Activated naive CD4-positive, alpha-beta T cell treated with anti-CD3 and anti-CD28 coated beads, Interleukin-2, amount 50 U/mL, for 24 hours (primary cell): ENCODE measurements at regions not wholly inside any gene's neighbourhood (a gene's known extent, or its start where the extent isn't known, plus 50 kb on each side); places are given as distances from the start of the nearest gene placed in this dataset.

Experiments
- H3K27ac Mint-ChIP-seq: one replicate; pipeline ENCODE4 v1.8.0; 2021; ENCODE audit warnings: mild to moderate bottlenecking, mixed read lengths
- H3K27me3 Mint-ChIP-seq: one replicate; pipeline ENCODE4 v1.8.0; 2021; ENCODE audit warnings: mixed read lengths
- H3K36me3 Mint-ChIP-seq: one replicate; pipeline ENCODE4 v1.8.0; 2021; ENCODE audit warnings: mixed read lengths
- H3K4me1 Mint-ChIP-seq: one replicate; pipeline ENCODE4 v1.8.0; 2021; ENCODE audit warnings: mixed read lengths
- H3K4me3 Mint-ChIP-seq: one replicate; pipeline ENCODE4 v1.8.0; 2021; ENCODE audit warnings: mild to moderate bottlenecking, mixed read lengths
- H3K9me3 Mint-ChIP-seq: one replicate; pipeline ENCODE4 v1.8.0; 2021; ENCODE audit warnings: mixed read lengths

DNA sequence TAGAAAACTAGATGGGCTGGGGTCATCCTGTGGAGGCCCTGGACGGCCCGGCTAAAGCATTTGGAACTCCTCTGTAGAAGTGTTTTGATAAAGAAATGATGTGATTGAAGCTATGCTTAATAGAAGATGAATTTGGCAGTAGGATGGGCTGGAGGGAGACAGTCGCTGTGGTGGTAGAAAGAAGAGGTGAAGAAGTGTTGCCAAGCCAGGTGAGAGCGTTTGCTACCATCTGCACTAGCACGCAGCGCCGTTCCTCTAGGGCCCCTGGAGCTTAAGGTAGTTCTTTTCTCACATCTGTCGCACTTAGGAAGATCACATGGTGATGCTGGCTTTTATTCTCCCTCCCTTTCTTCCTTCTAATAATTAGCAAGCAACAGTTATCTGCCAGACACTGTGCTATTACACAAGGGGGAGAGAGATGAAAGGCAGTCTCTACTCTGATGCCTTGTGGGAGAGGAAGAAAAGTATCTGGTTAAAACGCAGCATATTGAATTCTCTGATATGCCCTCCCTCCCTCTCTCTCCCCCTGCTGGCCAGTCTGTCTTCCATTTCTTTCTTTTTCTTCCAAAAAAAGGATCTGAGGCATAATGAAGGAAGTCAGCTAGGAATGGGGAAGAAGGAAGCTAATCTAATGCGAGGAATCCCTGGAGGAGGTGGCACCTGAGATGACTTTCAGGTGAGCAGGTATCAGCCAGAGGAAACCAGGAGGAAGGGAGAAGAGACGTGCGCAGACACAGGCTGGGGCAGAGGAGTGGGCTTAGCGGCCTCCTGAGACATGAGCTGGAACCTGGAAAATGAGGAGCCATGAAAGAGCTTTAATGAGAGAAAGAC is 162.3 kb upstream of the KLF14 start:
- Mint-ChIP-seq H3K36me3 (peaks cover 40% of the 10 kb centered on the region), H3K27ac (peak overlapping the region; percentile 83), H3K9me3 (no peaks in the 10 kb centered on the region), H3K4me3 (peak overlapping the region; percentile 71), H3K27me3 (no peaks in the 10 kb centered on the region), H3K4me1 (peaks cover 80% of the 10 kb centered on the region)

DNA sequence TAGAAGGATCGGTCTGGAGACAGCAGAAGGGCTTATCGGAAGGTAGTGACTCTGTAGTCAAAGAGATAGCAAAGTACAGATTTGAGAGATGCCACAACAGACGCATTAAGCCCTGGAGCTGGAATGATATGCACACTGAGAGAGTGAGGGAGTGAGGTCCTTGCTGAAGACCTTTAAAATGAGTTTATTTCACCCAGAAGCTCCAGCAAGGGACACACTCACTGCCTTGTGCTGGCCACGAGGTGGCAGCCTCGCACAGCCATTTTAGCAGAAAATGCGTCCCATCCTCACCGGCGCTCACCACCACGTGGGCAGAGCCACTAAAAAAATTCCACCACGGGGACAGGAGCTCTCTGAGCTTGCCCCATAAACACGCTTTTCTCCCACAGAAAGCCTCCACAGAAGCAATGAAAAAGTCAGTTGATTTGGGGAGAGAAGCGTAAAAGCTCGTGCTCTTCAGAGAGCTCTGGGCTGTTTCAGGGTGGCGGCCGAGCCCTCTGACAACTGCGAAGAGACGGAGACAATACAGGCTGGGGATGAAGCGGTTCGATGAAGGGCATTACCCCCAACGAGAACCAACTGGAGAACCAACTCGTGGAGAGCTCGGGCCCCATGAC is 163.0 kb upstream of the KLF14 start:
- Mint-ChIP-seq H3K36me3 (peaks cover 41% of the 10 kb centered on the region), H3K4me1 (peaks cover 88% of the 10 kb centered on the region), H3K4me3 (peak overlapping the region; percentile 71)

DNA sequence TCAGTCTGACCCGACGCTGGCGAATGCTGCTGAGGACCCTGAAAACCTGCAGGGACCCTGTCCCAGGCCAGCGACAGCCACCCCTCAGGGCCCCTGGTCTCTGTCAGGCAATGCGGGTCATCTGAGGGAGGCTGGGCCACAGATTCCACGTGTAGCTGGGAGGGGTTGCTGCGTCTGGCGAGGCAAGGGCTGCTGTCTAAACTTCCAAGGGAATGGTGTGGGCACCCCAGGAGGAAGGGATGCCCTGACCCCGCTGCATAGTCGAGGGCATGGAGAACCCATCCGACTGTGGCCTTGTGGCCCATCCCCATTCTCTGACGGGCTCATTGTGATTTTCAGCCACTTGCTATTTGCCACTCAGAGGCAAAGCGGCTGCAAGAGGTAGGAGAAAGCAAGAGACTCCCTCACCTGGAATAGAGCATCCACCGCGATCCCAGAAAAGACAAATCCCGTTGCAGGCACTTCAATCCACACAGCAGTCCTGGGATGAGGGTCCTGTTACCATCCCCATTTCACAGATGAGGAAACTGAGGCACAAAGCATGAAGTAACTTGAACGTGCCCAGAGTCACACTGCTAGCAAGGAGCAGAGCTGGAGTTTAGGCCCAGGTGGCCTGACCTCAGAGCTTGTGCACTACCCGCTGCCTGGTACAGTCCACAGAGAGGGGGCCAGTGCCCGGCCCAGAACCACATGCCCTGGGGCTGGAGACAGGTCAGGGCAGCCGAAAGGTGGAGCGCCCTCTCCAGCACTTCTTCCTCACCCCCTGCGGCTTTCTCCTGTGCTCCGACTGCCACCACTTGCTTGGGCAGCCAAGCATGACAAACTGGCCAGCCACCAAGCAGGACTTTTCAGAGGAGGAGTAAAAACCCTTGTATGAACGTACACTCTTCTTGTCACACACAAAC is 163.8 kb upstream of the KLF14 start:
- Mint-ChIP-seq H3K9me3 (no peaks in the 10 kb centered on the region), H3K4me3 (peak overlapping the region; percentile 71), H3K4me1 (peaks cover 90% of the 10 kb centered on the region), H3K27ac (peak overlapping the region; percentile 86), H3K27me3 (no peaks in the 10 kb centered on the region), H3K36me3 (peaks cover 41% of the 10 kb centered on the region)

More for the DNA sequence above, 163.0 kb upstream of the KLF14 start:
- Mint-ChIP-seq H3K27ac (peak overlapping the region; percentile 83), H3K27me3 (no peaks in the 10 kb centered on the region), H3K9me3 (no peaks in the 10 kb centered on the region)

DNA sequence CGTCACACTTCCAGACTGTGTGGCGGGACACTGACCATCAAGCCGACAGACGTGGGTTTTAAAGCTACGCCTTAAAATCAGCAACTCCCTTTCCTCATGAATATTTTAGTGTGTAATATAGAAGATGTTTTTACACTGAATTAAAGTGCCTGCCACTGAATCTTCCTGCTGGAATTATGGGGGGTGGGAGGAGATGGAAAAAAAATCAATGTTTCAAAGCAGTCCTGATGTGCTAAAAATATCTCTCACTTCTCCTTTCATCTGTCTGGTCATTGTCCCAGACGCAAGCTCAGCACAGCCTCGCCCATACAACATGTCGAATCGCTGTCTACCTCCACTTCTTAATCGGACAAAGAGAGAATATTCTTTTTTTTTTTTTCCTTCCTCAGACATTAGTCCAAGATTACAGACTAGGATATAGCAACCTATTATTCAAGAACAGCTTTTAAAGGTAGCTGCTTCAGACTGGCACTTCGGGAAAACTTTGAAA is 165.1 kb upstream of the KLF14 start:
- Mint-ChIP-seq H3K4me3 (no peak overlapping the region), H3K27me3 (no peaks in the 10 kb centered on the region)

DNA sequence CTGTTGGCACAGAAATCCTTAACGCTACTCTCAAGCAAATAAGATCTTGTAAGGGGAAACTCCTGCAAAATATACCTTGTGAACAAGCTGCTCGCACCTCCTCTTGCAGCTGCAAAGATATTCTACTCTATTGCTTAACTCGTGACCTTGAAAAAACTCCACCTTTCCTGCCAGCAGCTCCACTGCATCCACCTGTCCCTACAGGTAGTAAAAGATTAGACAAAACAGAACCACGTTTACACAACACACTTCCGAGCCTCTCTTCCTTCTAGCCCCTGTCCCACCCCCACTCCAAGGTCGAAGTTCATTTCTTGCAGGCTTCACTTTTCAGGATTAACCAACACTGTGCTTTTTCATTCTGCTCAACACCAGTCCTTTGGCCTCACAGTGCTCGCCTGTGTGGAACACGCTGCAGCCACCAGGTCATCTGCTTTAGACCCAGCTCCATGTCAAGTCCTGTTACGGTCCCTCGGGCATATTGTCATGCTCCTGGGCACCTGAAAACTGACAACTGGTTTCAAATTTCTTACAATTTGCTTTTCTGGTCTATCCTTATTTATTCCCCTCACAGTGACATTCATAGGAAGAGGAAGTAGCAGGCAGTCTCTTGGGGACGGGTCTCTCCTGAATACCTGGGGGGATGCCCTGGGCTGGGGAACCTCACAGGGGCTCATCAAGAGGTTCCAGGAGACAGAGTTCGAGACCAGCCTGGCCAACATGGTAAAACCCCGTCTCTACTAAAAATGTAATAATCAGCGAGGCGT is 165.8 kb upstream of the KLF14 start:
- Mint-ChIP-seq H3K9me3 (no peaks in the 10 kb centered on the region), H3K4me3 (peak overlapping the region; percentile 15), H3K27ac (peak overlapping the region; percentile 64), H3K36me3 (peaks cover 46% of the 10 kb centered on the region), H3K4me1 (peaks cover 90% of the 10 kb centered on the region), H3K27me3 (no peaks in the 10 kb centered on the region)

More for the DNA sequence above, 165.1 kb upstream of the KLF14 start:
- Mint-ChIP-seq H3K4me1 (peaks cover 93% of the 10 kb centered on the region), H3K27ac (peak overlapping the region; percentile 91), H3K36me3 (peaks cover 44% of the 10 kb centered on the region), H3K9me3 (no peaks in the 10 kb centered on the region)

DNA sequence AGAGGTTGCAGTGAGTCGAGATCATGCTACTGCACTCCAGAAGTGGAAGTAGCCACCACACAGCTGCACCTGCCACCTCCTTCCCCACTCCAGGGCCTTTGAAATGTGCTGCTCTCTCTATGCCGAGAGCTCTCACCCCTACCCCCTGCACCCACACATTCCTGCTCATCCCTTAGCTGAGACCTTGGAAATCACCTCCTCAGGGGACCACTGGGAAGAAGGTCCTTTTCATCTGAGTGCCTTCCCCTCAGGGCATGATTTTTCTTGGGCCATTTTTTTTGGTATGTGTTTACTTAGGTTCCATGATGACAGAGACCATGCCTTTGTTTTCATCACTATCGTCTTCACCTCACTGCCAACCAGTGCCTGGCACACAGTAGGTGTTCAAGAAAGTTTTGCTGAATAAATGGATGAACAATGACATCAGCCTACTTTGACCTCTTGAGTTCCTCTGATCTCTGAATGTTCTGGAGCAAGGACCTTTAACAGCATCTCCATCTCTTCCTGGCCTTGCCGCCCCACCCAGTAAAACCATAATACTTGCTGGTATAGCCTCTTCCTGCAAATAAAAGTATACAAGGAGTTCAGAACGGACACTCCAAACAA is 166.6 kb upstream of the KLF14 start:
- no peaks in the 10 kb centered on the region for H3K27me3 Mint-ChIP-seq
- H3K4me1 Mint-ChIP-seq = peaks cover 85% of the 10 kb centered on the region
- no peaks in the 10 kb centered on the region for H3K9me3 Mint-ChIP-seq
- H3K36me3 Mint-ChIP-seq = peaks cover 42% of the 10 kb centered on the region
- H3K27ac Mint-ChIP-seq = peak overlapping the region; percentile 95
- no peak overlapping the region for H3K4me3 Mint-ChIP-seq

DNA sequence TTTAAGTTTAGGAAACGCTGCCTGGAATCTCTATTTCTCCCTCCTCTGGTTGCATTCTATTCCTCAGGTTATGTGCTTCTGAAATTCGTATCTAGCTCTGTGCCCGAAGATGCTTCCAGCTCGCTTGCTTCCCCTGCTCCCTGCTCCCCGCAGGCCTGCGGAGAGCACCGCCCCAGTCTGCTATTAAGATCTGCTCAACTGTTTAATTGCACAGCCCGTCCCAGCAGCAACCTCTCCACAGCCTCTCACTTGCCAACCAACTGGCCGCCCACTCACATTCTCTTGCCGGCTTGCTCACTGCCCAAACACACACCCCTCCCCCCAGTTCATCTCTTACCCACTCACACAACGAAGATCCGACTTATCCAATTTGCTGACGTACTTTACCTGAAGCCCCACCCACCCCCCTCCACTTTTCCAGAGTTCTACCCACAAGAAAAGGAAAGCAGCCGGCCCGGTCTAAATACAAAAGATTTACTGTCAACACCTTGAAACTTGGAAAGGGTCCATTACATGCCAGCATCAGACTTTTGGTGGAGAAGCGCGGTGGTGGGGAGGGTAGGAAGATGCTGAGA is 167.3 kb upstream of the KLF14 start:
- peaks cover 85% of the 10 kb centered on the region for H3K4me1 Mint-ChIP-seq
- H3K27me3 Mint-ChIP-seq = no peaks in the 10 kb centered on the region
- H3K27ac Mint-ChIP-seq = peak overlapping the region; percentile 95
- H3K36me3 Mint-ChIP-seq = peaks cover 40% of the 10 kb centered on the region
- peak overlapping the region; percentile 15 for H3K4me3 Mint-ChIP-seq
- no peaks in the 10 kb centered on the region for H3K9me3 Mint-ChIP-seq

DNA sequence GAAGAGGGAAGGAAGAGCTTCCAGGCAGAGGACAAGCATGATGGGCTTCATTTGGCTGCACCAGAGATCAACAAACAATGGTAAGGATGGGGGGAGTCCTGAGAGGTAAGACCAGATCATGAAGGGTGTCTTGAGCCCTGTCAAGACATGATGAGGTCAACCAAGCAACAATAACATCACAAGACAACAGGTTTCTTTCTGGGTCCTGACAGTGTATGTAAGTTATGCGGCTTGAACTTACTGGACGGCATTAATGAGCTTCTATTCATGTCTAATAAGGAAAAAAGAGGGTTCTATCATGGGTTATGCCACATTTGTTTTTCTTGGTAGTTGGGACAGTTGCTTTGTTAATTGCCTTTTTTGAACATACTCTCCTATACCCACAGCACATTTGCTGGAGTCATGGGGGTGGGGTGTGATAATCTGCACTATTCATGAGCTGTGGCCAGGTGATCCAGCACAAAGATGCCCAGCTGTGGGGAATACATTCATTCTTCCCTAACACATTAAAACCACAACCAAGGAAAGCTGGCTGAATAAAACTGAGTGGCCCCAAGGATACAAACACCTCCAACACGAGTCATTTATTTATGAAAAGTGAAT is 168.8 kb upstream of the KLF14 start:
- Mint-ChIP-seq H3K36me3 (peaks cover 34% of the 10 kb centered on the region), H3K27me3 (no peaks in the 10 kb centered on the region), H3K9me3 (no peaks in the 10 kb centered on the region), H3K27ac (peak overlapping the region; percentile 96), H3K4me3 (no peak overlapping the region), H3K4me1 (peaks cover 85% of the 10 kb centered on the region)

DNA sequence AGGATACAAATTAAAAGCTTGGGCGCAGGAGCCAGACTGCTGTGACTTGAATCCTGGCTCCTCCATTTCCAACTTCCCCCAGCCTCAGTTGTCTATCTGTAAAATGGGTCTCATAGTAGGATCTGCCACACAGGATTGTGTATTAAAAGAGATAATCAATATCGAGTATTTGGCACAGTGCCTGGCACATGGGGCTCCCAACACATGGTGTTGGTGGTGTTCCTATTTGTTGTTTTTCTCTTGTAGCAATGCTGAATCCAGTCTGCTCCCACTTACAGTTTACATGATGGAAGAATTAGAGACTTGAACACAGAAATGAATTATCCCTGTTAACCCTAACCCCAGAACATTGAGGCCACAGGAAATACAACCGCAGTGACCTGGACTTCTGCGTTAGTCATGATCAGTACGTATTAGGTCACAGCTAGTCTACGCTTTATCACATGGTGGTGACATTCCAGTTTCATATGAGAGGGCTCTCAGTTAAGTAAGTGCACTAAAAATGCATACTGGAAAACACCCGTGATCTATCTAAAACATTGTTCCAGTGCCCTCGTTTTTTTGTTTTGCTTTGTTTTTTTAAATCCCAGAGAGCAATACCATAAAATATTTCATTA is 169.5 kb upstream of the KLF14 start:
- Mint-ChIP-seq H3K27ac (peak overlapping the region; percentile 96), H3K27me3 (no peaks in the 10 kb centered on the region), H3K9me3 (no peaks in the 10 kb centered on the region), H3K4me1 (peaks cover 80% of the 10 kb centered on the region), H3K4me3 (peak overlapping the region; percentile 59), H3K36me3 (peaks cover 34% of the 10 kb centered on the region)

DNA sequence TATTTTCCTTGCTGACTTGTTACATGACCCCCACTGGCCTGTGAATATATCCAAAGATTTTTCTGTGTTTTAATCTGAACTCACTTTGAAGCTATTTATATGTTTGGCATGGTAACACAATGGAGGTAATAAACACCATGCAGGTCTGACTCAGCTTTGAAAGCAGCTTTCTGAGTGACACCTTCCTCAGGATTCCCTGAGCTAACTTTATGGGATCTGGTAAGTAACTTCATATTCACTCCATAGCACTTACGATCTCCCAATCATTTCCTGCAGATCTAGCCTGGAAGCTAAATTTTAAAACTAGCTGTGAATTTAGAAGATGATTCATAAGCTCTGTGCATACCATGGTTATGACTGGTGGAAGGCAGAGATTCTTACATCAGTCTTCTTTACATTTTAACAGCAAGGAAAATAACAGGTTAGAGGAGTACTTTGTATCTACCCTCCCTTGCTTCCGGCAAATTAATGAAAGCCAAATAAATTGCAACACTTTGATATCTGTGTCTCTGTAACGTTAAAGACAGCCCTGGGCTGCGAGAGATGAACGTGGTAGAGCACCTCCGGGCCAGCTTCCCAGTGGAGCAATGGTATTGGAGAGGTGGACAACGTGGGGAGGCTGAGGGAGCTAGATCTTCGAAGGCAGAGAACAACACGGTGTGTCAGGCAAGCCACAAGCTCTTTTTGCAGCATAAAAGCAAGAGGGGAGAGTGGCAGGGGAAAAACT is 170.2 kb upstream of the KLF14 start:
- peaks cover 82% of the 10 kb centered on the region for H3K4me1 Mint-ChIP-seq
- no peaks in the 10 kb centered on the region for H3K9me3 Mint-ChIP-seq
- peak overlapping the region; percentile 95 for H3K27ac Mint-ChIP-seq
- H3K36me3 Mint-ChIP-seq = peaks cover 32% of the 10 kb centered on the region
- H3K4me3 Mint-ChIP-seq = peak overlapping the region; percentile 59
- no peaks in the 10 kb centered on the region for H3K27me3 Mint-ChIP-seq

DNA sequence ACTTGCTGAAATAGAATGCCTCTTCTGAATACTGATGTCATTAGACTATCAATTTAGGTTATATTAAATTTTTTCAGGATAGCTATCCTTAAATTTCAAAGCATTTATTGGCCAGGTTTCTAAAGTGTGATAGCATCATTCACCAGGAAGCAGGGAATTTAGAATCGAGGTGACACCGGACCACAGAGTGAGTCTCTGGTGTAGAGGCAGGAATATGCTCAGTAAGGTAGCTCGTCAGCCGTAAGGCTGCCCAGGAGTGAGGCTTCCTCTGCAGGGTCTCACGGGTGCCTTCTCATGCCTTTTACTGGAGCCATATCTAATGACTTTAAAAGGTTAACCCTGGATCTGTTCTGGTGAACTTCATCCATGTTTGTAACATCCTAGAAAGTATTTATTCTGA is 170.8 kb upstream of the KLF14 start:
- Mint-ChIP-seq H3K27me3 (no peaks in the 10 kb centered on the region), H3K9me3 (no peaks in the 10 kb centered on the region), H3K4me3 (no peak overlapping the region), H3K36me3 (peaks cover 32% of the 10 kb centered on the region), H3K4me1 (peaks cover 82% of the 10 kb centered on the region), H3K27ac (peak overlapping the region; percentile 95)

DNA sequence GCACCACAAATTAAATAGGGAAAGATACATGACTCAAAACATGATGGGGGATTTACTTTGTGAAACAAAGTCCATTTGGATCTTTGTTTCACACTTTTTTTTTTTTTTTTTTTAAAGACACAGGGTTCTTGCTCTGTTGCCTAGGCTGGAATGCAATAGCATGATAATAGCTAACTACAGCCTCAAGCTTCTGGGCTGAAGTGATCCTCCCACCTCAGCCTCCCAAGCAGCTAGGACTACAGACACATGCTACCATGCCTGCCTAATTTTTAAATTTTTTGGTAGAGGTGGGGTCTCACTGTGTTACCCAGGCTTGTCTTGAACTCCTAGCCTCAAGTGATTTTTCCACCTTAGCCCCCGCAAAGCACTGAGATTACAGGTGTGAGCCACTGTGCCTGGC is 172.6 kb upstream of the KLF14 start:
- H3K36me3 Mint-ChIP-seq = peaks cover 43% of the 10 kb centered on the region
- H3K4me3 Mint-ChIP-seq = no peak overlapping the region
- H3K27me3 Mint-ChIP-seq = no peaks in the 10 kb centered on the region
- no peak overlapping the region for H3K27ac Mint-ChIP-seq
- H3K4me1 Mint-ChIP-seq = peaks cover 86% of the 10 kb centered on the region
- no peaks in the 10 kb centered on the region for H3K9me3 Mint-ChIP-seq

DNA sequence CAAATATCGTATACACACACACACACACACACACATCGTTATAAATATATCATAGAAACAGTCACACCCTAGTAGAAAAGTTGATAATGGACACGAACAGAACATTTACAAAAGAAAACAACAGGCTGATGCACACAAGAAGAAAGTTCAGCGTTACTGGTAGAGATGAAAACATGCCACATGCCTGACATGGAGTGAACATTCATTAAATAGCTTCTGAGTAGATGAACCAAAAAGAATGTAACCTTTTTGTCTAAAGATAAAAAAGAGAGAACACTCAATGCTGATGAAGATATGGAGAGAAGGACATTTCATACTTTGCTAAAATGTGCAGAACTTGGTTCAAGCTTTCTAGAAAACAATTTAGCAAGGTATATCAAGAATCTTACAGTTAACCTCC is 173.4 kb upstream of the KLF14 start:
- Mint-ChIP-seq H3K36me3 (peaks cover 47% of the 10 kb centered on the region), H3K4me3 (peak overlapping the region; percentile 38), H3K27me3 (no peaks in the 10 kb centered on the region), H3K9me3 (no peaks in the 10 kb centered on the region), H3K27ac (peak overlapping the region; percentile 15), H3K4me1 (peaks cover 88% of the 10 kb centered on the region)
